GM12873 (cell line): ENCODE measurements at regions not wholly inside any gene's neighbourhood (a gene's known extent, or its start where the extent isn't known, plus 50 kb on each side); places are given as distances from the start of the nearest gene placed in this dataset.

Experiments
- TF ChIP-seq, protein P1 (sequence below): IDR thresholded peaks from 2 replicates; pipeline ENCODE4 v1.5.1; 2012; ENCODE audit warnings: low read depth, mild to moderate bottlenecking, moderate library complexity, low read length, control low read depth; ENCODE audit not compliant: insufficient read depth; ENCODE audit errors: missing control alignments

- TF ChIP-seq, protein P1, sequence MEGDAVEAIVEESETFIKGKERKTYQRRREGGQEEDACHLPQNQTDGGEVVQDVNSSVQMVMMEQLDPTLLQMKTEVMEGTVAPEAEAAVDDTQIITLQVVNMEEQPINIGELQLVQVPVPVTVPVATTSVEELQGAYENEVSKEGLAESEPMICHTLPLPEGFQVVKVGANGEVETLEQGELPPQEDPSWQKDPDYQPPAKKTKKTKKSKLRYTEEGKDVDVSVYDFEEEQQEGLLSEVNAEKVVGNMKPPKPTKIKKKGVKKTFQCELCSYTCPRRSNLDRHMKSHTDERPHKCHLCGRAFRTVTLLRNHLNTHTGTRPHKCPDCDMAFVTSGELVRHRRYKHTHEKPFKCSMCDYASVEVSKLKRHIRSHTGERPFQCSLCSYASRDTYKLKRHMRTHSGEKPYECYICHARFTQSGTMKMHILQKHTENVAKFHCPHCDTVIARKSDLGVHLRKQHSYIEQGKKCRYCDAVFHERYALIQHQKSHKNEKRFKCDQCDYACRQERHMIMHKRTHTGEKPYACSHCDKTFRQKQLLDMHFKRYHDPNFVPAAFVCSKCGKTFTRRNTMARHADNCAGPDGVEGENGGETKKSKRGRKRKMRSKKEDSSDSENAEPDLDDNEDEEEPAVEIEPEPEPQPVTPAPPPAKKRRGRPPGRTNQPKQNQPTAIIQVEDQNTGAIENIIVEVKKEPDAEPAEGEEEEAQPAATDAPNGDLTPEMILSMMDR = no peak
Measured at GRCh38 chr3:151596940-151597339, 136.1 kb upstream of the IGSF10 start.

DNA sequence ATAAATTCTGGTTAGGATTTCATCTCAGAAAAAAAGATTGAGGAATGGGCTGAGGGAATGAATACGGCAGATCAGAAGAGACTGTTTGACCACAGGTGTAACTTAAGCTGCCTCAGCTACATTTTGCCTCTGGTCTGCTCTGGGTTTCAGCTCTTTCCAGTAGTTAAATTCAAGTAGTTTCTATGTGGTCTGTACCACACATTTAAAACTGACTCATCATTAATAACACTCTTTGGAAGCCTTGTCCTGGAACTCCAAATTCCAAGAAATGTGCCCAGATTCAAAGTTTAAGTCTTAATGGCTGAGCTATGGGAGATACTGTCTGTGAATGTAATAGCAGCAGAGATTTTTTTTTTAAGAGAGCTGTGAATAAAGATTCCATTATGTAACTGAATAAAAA lies 133.1 kb upstream of the IGSF10 start:
- TF ChIP-seq, protein P1 = no peak

DNA sequence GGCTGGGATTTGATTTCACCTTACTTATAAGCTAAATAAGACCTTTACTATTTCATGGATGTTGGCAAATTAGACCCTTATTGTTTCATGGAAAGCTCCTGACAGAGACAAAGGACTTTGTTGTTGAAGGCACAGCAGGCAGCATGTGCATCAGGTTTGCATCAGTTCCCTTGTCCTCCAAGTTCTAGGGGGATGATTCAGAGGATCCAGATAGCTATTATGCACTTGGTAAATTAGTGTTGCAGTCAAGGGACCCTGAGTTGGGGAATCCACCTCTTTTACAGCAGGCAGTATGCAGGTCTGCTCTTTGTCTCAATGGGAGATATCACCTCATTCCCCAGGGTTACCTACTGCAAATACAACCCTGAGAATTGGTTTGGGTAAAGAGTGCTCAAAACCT lies 131.4 kb upstream of the IGSF10 start:
- TF ChIP-seq, protein P1 = no peak

- TF ChIP-seq, protein P1 = no peak
Measured at GRCh38 chr3:151591441-151591840, 130.6 kb upstream of the IGSF10 start.

DNA sequence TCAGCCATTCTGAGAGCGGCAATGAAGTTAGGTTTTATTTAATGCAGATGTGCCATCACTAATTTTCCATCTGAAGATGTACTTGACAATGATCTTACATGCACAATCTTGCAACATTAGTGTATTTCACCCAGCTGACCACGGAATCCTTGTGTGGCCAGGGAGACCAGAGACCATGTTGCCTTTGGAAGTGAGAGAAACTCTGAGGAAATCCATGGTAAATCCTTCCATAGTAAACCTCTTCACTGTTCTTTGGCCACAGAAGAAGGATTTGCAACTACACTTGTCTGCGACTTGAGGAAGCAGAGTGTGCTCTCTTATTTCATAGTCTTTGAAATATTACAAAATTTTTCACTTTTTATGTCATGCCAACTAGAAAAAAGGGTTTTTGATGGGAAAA lies 128.4 kb upstream of the IGSF10 start:
- TF ChIP-seq, protein P1 = no peak

DNA sequence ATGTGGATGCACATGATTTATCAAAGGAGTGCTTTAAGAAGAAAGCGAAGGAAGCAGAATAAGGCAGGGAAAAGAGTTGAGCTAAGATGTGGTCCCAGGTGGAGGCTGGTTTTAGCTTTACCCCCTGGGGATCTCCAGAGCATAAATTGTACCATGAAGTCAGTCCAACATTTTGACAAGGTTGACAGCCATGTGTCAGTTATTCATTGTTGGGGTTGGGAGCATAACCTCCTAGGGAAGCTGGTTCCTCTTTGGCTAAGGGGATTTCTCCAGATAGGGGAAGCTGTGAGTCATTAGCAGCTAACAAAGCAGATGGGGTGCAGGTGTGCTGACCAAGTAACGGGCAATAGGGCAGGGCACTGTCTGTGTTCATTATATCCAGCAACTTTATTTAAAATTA lies 123.7 kb upstream of the IGSF10 start:
- TF ChIP-seq, protein P1 = no peak

GRCh38 chr3:151581035-151581434 lies 120.2 kb upstream of the IGSF10 start:
- TF ChIP-seq, protein P1 = no peak

GRCh38 chr3:151580591-151580990 lies 119.7 kb upstream of the IGSF10 start:
- TF ChIP-seq, protein P1 = no peak
